K562 (cell line): ENCODE measurements at regions not wholly inside any gene's neighbourhood (a gene's known extent, or its start where the extent isn't known, plus 50 kb on each side); places are given as distances from the start of the nearest gene placed in this dataset.

Source experiments
- ELF1 ChIP-seq: fragments of 200-800 bp; sonication (Bioruptor generic); IDR thresholded peaks from 2 replicates; pipeline ENCODE4 v1.6.1; 2016; ENCODE audit warnings: missing genetic modification characterization, missing compliant biosample characterization
- NELFE ChIP-seq: IDR thresholded peaks from 2 replicates; pipeline ENCODE4 v1.6.1; 2011; ENCODE audit warnings: mild to moderate bottlenecking; ENCODE audit not compliant: insufficient read depth, insufficient read length
- SMAD1 ChIP-seq: fragments of 150-350 bp; IDR thresholded peaks from 2 replicates; pipeline ENCODE4 v1.6.1; 2014; ENCODE audit warnings: low read length, low read depth; ENCODE audit not compliant: partially characterized antibody
- SRSF9 ChIP-seq: fragments of 200-400 bp; formaldehyde crosslinking; IDR thresholded peaks from 2 replicates; pipeline ENCODE4 v1.6.1; 2017; ENCODE audit warnings: low read depth, low read length, borderline replicate concordance
- TFAM ChIP-seq: fragments of 250-450 bp; sonication (Bioruptor Pico); conservative IDR thresholded peaks from 2 replicates; pipeline ENCODE4 v1.5.0; 2021; ENCODE audit warnings: mild to moderate bottlenecking, moderate library complexity
- ZBTB11 ChIP-seq, 3 experiments: fragments of 200-800 bp in 1 of 3; fragments of 250-450 bp in 1 of 3; fragments of 450-650 bp in 1 of 3; sonication (Bioruptor Pico) in 1 of 3; sonication (Bioruptor generic) in 1 of 3; formaldehyde crosslinking in 1 of 3; IDR thresholded peaks; 2 replicates each; pipeline versions ENCODE4 v1.6.1 to v1.8.0; 2016 to 2022; ENCODE audit warnings: mild to moderate bottlenecking in 2 of 3, missing genetic modification characterization in 2 of 3, missing compliant biosample characterization in 1 of 3, moderate library complexity in 1 of 3

GRCh38 chr17:34709158-34709754 is 129.9 kb downstream of the TMEM132E start:
- no peak for TF ChIP-seq SRSF9
- TF ChIP-seq NELFE, result no peak
- TF ChIP-seq ELF1 (tag), result no peak
- TF ChIP-seq ZBTB11 (CRISPR knock-in tag; IDR thresholded peaks at IDR 0.05), result no peak
- no peak for TF ChIP-seq TFAM (CRISPR knock-in tag)
- no peak for TF ChIP-seq SMAD1
